Activated gamma-delta T cell treated with anti-CD3 and anti-CD28 coated beads, Interleukin-2, amount 50 U/mL, for 16 hours (primary cell): ENCODE measurements at regions not wholly inside any gene's neighbourhood (a gene's known extent, or its start where the extent isn't known, plus 50 kb on each side); places are given as distances from the start of the nearest gene placed in this dataset.

Experiments used
- DNase-seq: peaks from one replicate; pipeline ENCODE4 v3.0.0-alpha.2; 2020; ENCODE audit warnings: low read depth

- DNase-seq = no peak
Observed at GRCh38 chr14:97353102-97353501, 555.9 kb downstream of the VRK1 start.

- no peak for DNase-seq
Observed at GRCh38 chr14:97354119-97354722, 557.0 kb downstream of the VRK1 start.

GRCh38 chr14:97359341-97359740 is 562.2 kb downstream of the VRK1 start:
- DNase-seq = no peak

GRCh38 chr14:97361181-97361580 is 564.0 kb downstream of the VRK1 start:
- no peak for DNase-seq

GRCh38 chr14:97361958-97362357 is 564.8 kb downstream of the VRK1 start:
- DNase-seq = no peak

GRCh38 chr14:97366400-97366799 is 569.2 kb downstream of the VRK1 start:
- no peak for DNase-seq

- no peak for DNase-seq
Observed at GRCh38 chr14:97367278-97367677, 570.1 kb downstream of the VRK1 start.

GRCh38 chr14:97368049-97368448 is 570.9 kb downstream of the VRK1 start:
- DNase-seq = no peak

GRCh38 chr14:97368900-97369564 is 571.9 kb downstream of the VRK1 start:
- no peak for DNase-seq

GRCh38 chr14:97369901-97370300 is 572.7 kb downstream of the VRK1 start:
- no peak for DNase-seq

GRCh38 chr14:97376310-97376709 is 579.1 kb downstream of the VRK1 start:
- no peak for DNase-seq

- DNase-seq = no peak
Observed at GRCh38 chr14:97377550-97377949, 580.4 kb downstream of the VRK1 start.

- peak; percentile 28 for DNase-seq
Observed at GRCh38 chr14:97379091-97379531, 581.9 kb downstream of the VRK1 start.

GRCh38 chr14:97380539-97380941 is 583.4 kb downstream of the VRK1 start:
- DNase-seq = peak; percentile 58

GRCh38 chr14:97381309-97381708 is 584.1 kb downstream of the VRK1 start:
- no peak for DNase-seq

- DNase-seq = no peak
Observed at GRCh38 chr14:97382616-97383226, 585.5 kb downstream of the VRK1 start.

- no peak for DNase-seq
Observed at GRCh38 chr14:97385727-97386126, 588.5 kb downstream of the VRK1 start.

- DNase-seq = no peak
Observed at GRCh38 chr14:97387252-97387874, 590.2 kb downstream of the VRK1 start.

- DNase-seq = no peak
Observed at GRCh38 chr14:97388408-97388807, 591.2 kb downstream of the VRK1 start.

- no peak for DNase-seq
Observed at GRCh38 chr14:97390096-97390724, 593.0 kb downstream of the VRK1 start.

- no peak for DNase-seq
Observed at GRCh38 chr14:97393244-97393643, 596.1 kb downstream of the VRK1 start.

- no peak for DNase-seq
Observed at GRCh38 chr14:97395068-97395467, 597.9 kb downstream of the VRK1 start.

GRCh38 chr14:97401714-97402113 is 604.5 kb downstream of the VRK1 start:
- DNase-seq = no peak
